ENCODE measurements at regions not wholly inside any gene's neighbourhood (a gene's known extent, or its start where the extent isn't known, plus 50 kb on each side); places are given as distances from the start of the nearest gene placed in this dataset.

DNA sequence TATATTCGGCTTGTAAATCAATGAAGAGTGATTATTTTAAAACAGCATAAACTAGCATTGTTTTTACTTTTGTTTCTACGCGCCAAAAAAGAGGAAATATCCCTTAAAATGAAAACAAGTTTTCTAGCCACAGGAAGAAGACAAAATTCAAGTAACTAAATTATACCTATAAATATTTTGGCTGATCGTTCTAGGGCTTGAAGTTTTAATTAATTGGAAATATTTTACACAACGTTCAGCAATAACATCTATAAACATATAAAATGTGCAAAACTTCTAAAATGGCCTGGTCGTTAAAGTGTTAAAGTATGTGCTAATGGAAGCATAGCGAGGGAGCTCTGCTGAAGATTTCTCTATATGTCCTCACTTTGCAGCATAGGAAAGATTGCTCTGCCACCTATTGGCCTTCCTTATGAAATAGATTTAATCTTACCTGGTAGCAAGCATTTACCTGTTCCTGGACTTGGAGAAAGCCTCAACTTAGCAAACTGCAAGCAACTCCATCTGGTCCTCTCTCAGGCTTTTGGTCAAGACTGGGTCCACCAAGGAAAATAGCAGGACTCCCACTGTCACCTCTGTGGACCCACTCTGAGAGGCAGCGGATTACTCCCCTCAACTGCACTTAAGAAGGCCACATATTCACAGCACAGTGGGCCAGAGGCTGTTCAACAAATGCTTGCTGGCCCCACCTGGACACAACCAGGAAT lies 351.3 kb upstream of the RUNX1 start:
- TF ChIP-seq CTCF (IDR thresholded peaks at IDR 0.05; ENCODE audit: low read depth, low read length): peak; percentile 40
- no peak; the same call in 1 of the 2 replicates for TF ChIP-seq MYC (IDR thresholded peaks at IDR 0.05; ENCODE audit: low read depth, low read length)
- TF ChIP-seq MAX (IDR thresholded peaks at IDR 0.05; ENCODE audit: low read depth, low read length): no peak
- TF ChIP-seq POLR2A (IDR thresholded peaks at IDR 0.05; ENCODE audit: extremely low read depth, insufficient read length): no peak
